ENCODE measurements at regions not wholly inside any gene's neighbourhood (a gene's known extent, or its start where the extent isn't known, plus 50 kb on each side); places are given as distances from the start of the nearest gene placed in this dataset.

- Histone ChIP-seq H3K56ac (replicated peaks; ENCODE audit: insufficient read length, low read depth, low read length) (no peak overlapping the region), H4K91ac (replicated peaks; ENCODE audit: insufficient read length, low read length) (no peak overlapping the region), H2AK5ac (ENCODE audit: low read depth, low read length) (no peak overlapping the region), H3K27ac (ENCODE audit: low read depth, low read length) (no peak overlapping the region), H2BK5ac (ENCODE audit: low read depth, low read length) (no peak overlapping the region), H4K8ac (ENCODE audit: extremely low read depth, insufficient read depth, low read length) (no peak overlapping the region), H2BK20ac (ENCODE audit: low read length) (no peak overlapping the region), H3K79me2 (ENCODE audit: control insufficient read depth in 1 of 2, insufficient read depth in 2 of 2, low read length in 2 of 2) (no peaks in the 10 kb centered on the region), H4K5ac (ENCODE audit: insufficient read length, low read depth, low read length) (no peak overlapping the region), H3K23ac (ENCODE audit: insufficient read length) (no peak overlapping the region), H3K9me3 (ENCODE audit: insufficient read depth in 2 of 2, low read depth in 1 of 2, low read length in 1 of 2) (no peaks in the 10 kb centered on the region), H3K27me3 (replicated peaks in 1 of 4; ENCODE audit: control insufficient read depth in 3 of 4, extremely low read depth in 1 of 4, insufficient read depth in 3 of 4, low read length in 3 of 4) (no peaks in the 10 kb centered on the region), H3K14ac (ENCODE audit: insufficient read length) (no peak overlapping the region), H3K79me1 (ENCODE audit: low read depth, low read length) (no peaks in the 10 kb centered on the region), H2AFZ (ENCODE audit: low read length) (no peak overlapping the region), H3K18ac (ENCODE audit: extremely low read depth, low read length) (no peak overlapping the region), H3K4ac (replicated peaks; ENCODE audit: insufficient read length, low read depth, low read length) (no peak overlapping the region), H4K20me1 (replicated peaks in 1 of 2; ENCODE audit: control insufficient read depth in 1 of 2, insufficient read depth in 2 of 2, low read length in 2 of 2) (no peaks in the 10 kb centered on the region), H2BK12ac (ENCODE audit: low read depth, low read length) (no peak overlapping the region), H3K9ac (replicated peaks in 1 of 4; ENCODE audit: extremely low read depth in 1 of 4, low read depth in 3 of 4, low read length in 3 of 4) (no peak overlapping the region), H2BK120ac (replicated peaks; ENCODE audit: low read depth, low read length) (no peak overlapping the region), H3K23me2 (ENCODE audit: low read depth, low read length) (no peaks in the 10 kb centered on the region), H3K4me3 (ENCODE audit: extremely low read depth in 1 of 4, insufficient read depth in 2 of 4, low read depth in 3 of 4, low read length in 4 of 4) (no peak overlapping the region), H3K4me1 (replicated peaks in 1 of 4; ENCODE audit: control insufficient read depth in 3 of 4, insufficient read depth in 4 of 4, low read length in 3 of 4) (no peaks in the 10 kb centered on the region), H2BK15ac (ENCODE audit: low read length) (no peak overlapping the region), H3K4me2 (ENCODE audit: insufficient read depth in 1 of 2, low read depth in 2 of 2, low read length in 2 of 2) (no peak overlapping the region), H3K36me3 (ENCODE audit: control insufficient read depth in 2 of 4, insufficient read depth in 4 of 4, low read length in 3 of 4) (no peaks in the 10 kb centered on the region)
- POLR2A ChIA-PET (ENCODE audit: partially characterized antibody), result no interaction called here
- DNase-seq (ENCODE audit: low read depth in 1 of 2, low spot score in 2 of 2) (no peak), FAIRE-seq (no peak)
- CTCF ChIA-PET (ENCODE audit: partially characterized antibody), result interaction anchor here (0.6 to 1.6 kb wide), 11 partner anchors 11 to 309 kb away, joined by 3 to 5 read pairs (median 3); no protein-coding TSS in a partner anchor
- TF ChIP-seq ASH2L (IDR thresholded peaks at IDR 0.05; ENCODE audit: low read length), result no peak
- TF ChIP-seq RAD21 (IDR thresholded peaks at IDR 0.05 in 1 of 2, conservative IDR thresholded peaks at IDR 0.05 in 1 of 2; ENCODE audit: low read depth in 2 of 2, low read length in 2 of 2), result peak; percentile 69 to 75
- TF ChIP-seq EGR1 (IDR thresholded peaks at IDR 0.05; ENCODE audit: borderline replicate concordance, low read depth, low read length), result no peak
- TF ChIP-seq USF2 (IDR thresholded peaks at IDR 0.05; ENCODE audit: low read length), result no peak
- TF ChIP-seq CTCF (IDR thresholded peaks at IDR 0.05; ENCODE audit: control extremely low read depth in 1 of 3, insufficient read depth in 1 of 3, low read depth in 1 of 3, low read length in 3 of 3), result peak; percentile 39 to 50 (median 45)
- no peak for TF ChIP-seq SUZ12 (IDR thresholded peaks at IDR 0.05; ENCODE audit: low read length)
- TF ChIP-seq SP1 (IDR thresholded peaks at IDR 0.05; ENCODE audit: low read depth, low read length), result no peak
- no peak for TF ChIP-seq CREB1 (IDR thresholded peaks at IDR 0.05)
- no peak for TF ChIP-seq SIX5 (IDR thresholded peaks at IDR 0.05; ENCODE audit: low read depth, low read length)
- TF ChIP-seq SP4 (IDR thresholded peaks at IDR 0.05; ENCODE audit: low read length), result no peak
- no peak for TF ChIP-seq BACH1 (IDR thresholded peaks at IDR 0.05; ENCODE audit: low read length)
- TF ChIP-seq SRF (IDR thresholded peaks at IDR 0.05; ENCODE audit: low read depth, low read length), result no peak
- TF ChIP-seq NRF1 (IDR thresholded peaks at IDR 0.05; ENCODE audit: low read depth, low read length), result no peak
- no peak for TF ChIP-seq TAF1 (IDR thresholded peaks at IDR 0.05; ENCODE audit: low read depth, low read length)
Observed at GRCh38 chr3:94522488-94522887, 459.6 kb downstream of the NSUN3 start.

Data from H1 (cell line).